Bronchial epithelial cell (primary cell): ENCODE measurements at regions not wholly inside any gene's neighbourhood (a gene's known extent, or its start where the extent isn't known, plus 50 kb on each side); places are given as distances from the start of the nearest gene placed in this dataset.

Experiments used
- DNase-seq: peaks from one replicate; pipeline ENCODE4 v3.0.0-alpha.2; 2010; ENCODE audit warnings: low read depth
- FAIRE-seq: peaks from 2 replicates; lab custom pipeline; 2011; peaks lifted over from hg19 to GRCh38; lab: Jason Lieb, UNC
- H3K27me3 ChIP-seq: 2 replicates; pipeline ENCODE4 v1.5.1; 2011; ENCODE audit warnings: low read length; ENCODE audit not compliant: control insufficient read depth, insufficient read depth
- H3K36me3 ChIP-seq: 2 replicates; pipeline ENCODE4 v1.5.1; 2011; ENCODE audit warnings: low read length; ENCODE audit not compliant: control insufficient read depth, insufficient read depth
- H3K4me3 ChIP-seq: 2 replicates; pipeline ENCODE4 v1.5.1; 2011; ENCODE audit warnings: mild to moderate bottlenecking, low read depth, low read length, control low read depth
- TF ChIP-seq, protein P1 (sequence below): IDR thresholded peaks from 2 replicates; pipeline ENCODE4 v1.5.1; 2011; ENCODE audit warnings: mild to moderate bottlenecking, moderate library complexity, low read length, control low read depth, inconsistent platforms; ENCODE audit not compliant: insufficient read depth, severe bottlenecking

DNA sequence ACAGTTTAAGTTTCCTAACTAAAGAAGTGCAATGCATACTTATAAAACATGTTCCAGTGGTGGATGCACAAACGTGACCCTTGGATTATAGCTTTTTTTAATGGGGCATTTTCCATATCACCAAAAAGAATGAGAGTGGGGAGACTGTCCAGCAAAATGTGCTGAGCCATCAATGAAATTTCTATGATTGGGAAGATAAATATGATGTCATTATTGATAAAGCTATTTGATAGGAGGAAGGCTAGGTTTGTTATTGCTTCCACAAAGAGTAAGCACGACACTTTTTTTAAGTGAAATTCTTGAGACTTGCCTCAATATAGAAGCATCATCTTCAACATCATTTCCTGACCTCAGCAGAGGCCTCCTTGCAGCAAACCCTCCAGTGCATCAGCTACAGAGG lies 174.6 kb upstream of the CLEC14A start:
- no peak for DNase-seq
- Histone ChIP-seq H3K4me3 (no peak overlapping the region), H3K36me3 (no peaks in the 10 kb centered on the region), H3K27me3 (no peaks in the 10 kb centered on the region)
- TF ChIP-seq, protein P1, sequence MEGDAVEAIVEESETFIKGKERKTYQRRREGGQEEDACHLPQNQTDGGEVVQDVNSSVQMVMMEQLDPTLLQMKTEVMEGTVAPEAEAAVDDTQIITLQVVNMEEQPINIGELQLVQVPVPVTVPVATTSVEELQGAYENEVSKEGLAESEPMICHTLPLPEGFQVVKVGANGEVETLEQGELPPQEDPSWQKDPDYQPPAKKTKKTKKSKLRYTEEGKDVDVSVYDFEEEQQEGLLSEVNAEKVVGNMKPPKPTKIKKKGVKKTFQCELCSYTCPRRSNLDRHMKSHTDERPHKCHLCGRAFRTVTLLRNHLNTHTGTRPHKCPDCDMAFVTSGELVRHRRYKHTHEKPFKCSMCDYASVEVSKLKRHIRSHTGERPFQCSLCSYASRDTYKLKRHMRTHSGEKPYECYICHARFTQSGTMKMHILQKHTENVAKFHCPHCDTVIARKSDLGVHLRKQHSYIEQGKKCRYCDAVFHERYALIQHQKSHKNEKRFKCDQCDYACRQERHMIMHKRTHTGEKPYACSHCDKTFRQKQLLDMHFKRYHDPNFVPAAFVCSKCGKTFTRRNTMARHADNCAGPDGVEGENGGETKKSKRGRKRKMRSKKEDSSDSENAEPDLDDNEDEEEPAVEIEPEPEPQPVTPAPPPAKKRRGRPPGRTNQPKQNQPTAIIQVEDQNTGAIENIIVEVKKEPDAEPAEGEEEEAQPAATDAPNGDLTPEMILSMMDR, result no peak
- FAIRE-seq, result no peak

DNA sequence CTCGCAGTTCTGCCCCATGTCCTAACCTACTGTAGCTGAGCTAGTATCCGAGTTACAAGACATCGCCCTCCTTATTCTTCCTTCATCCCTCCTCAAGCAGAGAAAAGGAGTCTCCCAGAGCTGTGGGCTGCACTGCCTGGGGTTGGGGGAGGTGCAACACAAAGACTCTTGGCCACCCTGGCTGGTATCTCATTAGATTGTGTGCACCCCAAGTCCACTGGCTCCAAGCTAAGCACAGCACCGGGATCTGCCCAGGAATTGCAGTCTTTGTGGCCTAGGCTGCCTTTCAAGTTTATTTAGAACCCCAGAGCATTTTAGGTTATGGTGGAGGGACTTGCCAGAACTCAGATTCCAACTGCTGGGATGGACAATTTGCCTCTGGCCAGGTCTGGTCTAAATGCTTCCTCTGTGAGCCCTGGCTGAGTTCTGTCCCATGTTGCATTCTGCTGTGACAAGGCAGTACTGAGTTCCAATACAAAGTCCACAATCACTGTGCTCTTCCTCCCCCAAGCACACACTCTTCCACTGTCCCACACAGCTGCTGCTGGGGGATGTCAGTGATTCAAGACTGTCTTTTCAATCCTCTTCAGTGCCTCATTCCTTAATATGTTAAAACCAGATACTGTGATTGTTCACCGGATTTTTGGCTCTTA lies 169.6 kb upstream of the CLEC14A start:
- no peaks in the 10 kb centered on the region for H3K27me3 ChIP-seq
- DNase-seq (no peak), FAIRE-seq (no peak)
- no peak overlapping the region for H3K4me3 ChIP-seq
- H3K36me3 ChIP-seq, result no peaks in the 10 kb centered on the region
- TF ChIP-seq, protein P1, result no peak

DNA sequence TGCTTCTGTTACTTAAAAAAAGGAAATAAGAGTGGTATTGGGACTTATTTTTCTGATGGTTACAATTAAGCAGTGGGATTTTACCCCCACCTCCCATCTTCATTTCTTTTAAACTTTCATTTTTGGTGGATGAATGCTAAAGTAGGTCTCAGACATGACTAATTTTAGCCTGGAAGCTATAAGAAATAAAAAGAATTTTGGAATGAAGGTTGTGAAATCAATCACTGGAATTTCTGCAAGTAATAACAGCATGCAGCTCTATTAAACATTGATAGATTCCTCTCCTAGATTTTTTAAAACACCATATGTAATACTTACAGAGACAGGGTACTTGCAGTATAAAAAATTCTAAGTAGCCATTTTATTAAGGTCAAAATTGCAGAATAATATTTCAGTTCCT lies 164.2 kb upstream of the CLEC14A start:
- Histone ChIP-seq H3K4me3 (no peak overlapping the region), H3K27me3 (no peaks in the 10 kb centered on the region), H3K36me3 (no peaks in the 10 kb centered on the region)
- DNase-seq (no peak), FAIRE-seq (no peak)
- TF ChIP-seq, protein P1, result no peak

DNA sequence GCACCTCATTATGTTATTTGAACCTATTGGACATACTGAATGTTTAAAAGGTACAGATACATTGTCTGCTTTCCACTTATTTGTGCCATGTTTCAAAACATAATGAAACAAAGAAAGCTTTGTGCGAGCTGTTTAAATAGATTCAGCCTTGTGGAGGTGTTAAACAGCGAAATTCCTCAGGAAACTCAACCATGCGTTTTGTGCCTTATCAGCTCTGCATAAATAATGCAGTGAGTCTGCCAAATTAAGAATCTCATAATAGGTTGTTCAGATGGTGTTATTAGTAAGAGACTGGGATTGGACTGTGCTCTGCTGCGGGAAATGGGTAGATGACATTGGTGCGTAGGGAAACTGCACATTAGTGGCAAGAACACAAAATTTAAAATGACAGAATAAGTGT lies 163.7 kb upstream of the CLEC14A start:
- Histone ChIP-seq H3K27me3 (no peaks in the 10 kb centered on the region), H3K36me3 (no peaks in the 10 kb centered on the region), H3K4me3 (no peak overlapping the region)
- no peak for DNase-seq
- TF ChIP-seq, protein P1, result no peak
- no peak for FAIRE-seq

DNA sequence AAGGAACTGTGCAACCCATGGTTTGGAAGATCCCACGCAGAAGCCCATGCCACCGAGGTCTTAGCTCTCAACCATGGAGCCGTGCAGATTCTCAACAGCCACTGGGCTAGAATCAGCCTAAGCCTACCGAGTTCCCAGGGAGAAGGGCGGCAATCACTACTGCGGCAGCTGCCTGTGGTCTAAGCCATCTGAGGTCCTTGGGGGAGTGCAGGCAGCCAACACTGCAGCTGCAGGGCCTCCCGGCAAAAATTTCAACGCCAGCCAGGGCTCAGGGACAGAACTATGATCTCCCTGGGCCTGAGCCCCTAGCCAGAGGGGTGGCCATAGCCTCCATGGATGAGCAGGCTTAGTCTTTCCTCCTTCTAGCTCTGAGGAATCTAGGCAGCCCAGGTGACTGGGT lies 156.8 kb upstream of the CLEC14A start:
- Histone ChIP-seq H3K36me3 (no peaks in the 10 kb centered on the region), H3K4me3 (no peak overlapping the region), H3K27me3 (no peaks in the 10 kb centered on the region)
- TF ChIP-seq, protein P1, result no peak
- DNase-seq, result no peak
- no peak for FAIRE-seq

DNA sequence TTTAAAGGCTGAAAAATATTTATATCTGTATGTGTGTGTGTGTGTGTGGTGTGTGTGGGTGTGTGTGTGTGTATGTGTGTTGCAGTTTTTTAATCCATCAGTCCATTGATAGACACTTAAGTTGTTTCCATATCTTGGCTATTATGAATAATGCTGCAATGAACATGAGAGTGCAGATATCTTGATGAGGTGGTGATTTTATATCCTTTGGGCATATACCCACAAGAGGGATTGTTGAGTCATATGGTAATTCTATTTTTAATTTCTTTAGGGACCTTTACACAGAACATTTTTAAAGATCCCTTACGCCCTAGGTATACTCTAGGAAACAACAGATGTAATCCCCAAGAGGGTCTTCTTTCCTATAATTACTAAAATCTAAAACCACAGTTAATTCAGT lies 154.5 kb upstream of the CLEC14A start:
- Histone ChIP-seq H3K27me3 (no peaks in the 10 kb centered on the region), H3K4me3 (no peak overlapping the region), H3K36me3 (no peaks in the 10 kb centered on the region)
- no peak for FAIRE-seq
- no peak for DNase-seq
- TF ChIP-seq, protein P1, result no peak
